A549 (cell line): ENCODE measurements at regions not wholly inside any gene's neighbourhood (a gene's known extent, or its start where the extent isn't known, plus 50 kb on each side); places are given as distances from the start of the nearest gene placed in this dataset.

ENCODE experiments used
- ATAC-seq, 2 experiments: fragments of 200-7000 bp in 1 of 2; fragments of >200 bp in 1 of 2; cut with Nextera tagmentation in 1 of 2; cut with Tn5 transposase in 1 of 2; 3 replicates each; pipeline versions ENCODE4 v1.8.0 to v1.9.1; 2018 to 2020; ENCODE audit warnings: mild to moderate bottlenecking in 1 of 2, moderate library complexity in 1 of 2
- CTCF ChIA-PET: fragments of 300-600 bp; sonication (Branson Sonifier 250); formaldehyde crosslinking; extraction: SDS; loops from one replicate; lab custom pipeline; 2021; ENCODE audit warnings: antibody characterized with exemption, inconsistent platforms; lab: Yijun Ruan, JAX
- POLR2A ChIA-PET: fragments of 350-600 bp; formaldehyde crosslinking; extraction: SDS; loops from one replicate; lab custom pipeline; 2021; ENCODE audit warnings: antibody characterized with exemption, inconsistent platforms; lab: Yijun Ruan, JAX
- DNase-seq, 2 experiments: peaks; one replicate each; pipeline versions ENCODE4 v3.0.0 to v3.0.0-alpha.2; 2011 to 2016; ENCODE audit warnings: low read depth in 1 of 2, low spot score in 1 of 2
- FAIRE-seq: peaks from 2 replicates; lab custom pipeline; 2011; peaks lifted over from hg19 to GRCh38; lab: Jason Lieb, UNC
- H3K27ac ChIP-seq, 2 experiments: fragments of >200 bp; sonication (Bioruptor Twin); formaldehyde crosslinking; 3 replicates each; pipeline ENCODE4 v1.5.1; 2016 to 2017
- H3K4me1 ChIP-seq: fragments of >200 bp; sonication (Bioruptor Twin); formaldehyde crosslinking; 3 replicates; pipeline ENCODE4 v1.6.1; 2016
- H3K4me2 ChIP-seq: fragments of >200 bp; sonication (Bioruptor Twin); formaldehyde crosslinking; 3 replicates; pipeline ENCODE4 v1.6.1; 2016
- H3K4me3 ChIP-seq: fragments of >200 bp; sonication (Bioruptor Twin); formaldehyde crosslinking; 3 replicates; pipeline ENCODE4 v1.5.1; 2016
- H3K9me3 ChIP-seq: fragments of >200 bp; sonication (Bioruptor Twin); formaldehyde crosslinking; 3 replicates; pipeline ENCODE4 v1.6.1; 2016
- CBX2 ChIP-seq: fragments of 200-600 bp; sonication (generic); IDR thresholded peaks from 2 replicates; pipeline ENCODE4 v1.6.1; 2016; ENCODE audit warnings: low read depth, mild to moderate bottlenecking, borderline replicate concordance
- CBX8 ChIP-seq: fragments of 200-600 bp; sonication (generic); IDR thresholded peaks from 2 replicates; pipeline ENCODE4 v1.6.1; 2016
- EHF ChIP-seq: fragments of 250-450 bp; sonication (Bioruptor Pico); IDR thresholded peaks from 2 replicates; pipeline ENCODE4 v1.5.0; 2020; ENCODE audit warnings: mild to moderate bottlenecking
- EHMT2 ChIP-seq: fragments of 200-600 bp; sonication (generic); IDR thresholded peaks from 2 replicates; pipeline ENCODE4 v1.6.1; 2016; ENCODE audit warnings: antibody characterized with exemption, low read depth, mild to moderate bottlenecking, moderate library complexity
- FOSB ChIP-seq: fragments of 250-450 bp; sonication (Bioruptor Pico); IDR thresholded peaks from 2 replicates; pipeline ENCODE4 v1.5.0; 2020; ENCODE audit warnings: mild to moderate bottlenecking, moderate library complexity
- FOSL2 ChIP-seq, 2 experiments: fragments of 450-650 bp in 1 of 2; fragments of >200 bp in 1 of 2; sonication (Bioruptor Twin) in 1 of 2; formaldehyde crosslinking; IDR thresholded peaks; 2 replicates each; pipeline versions ENCODE4 v1.5.0 to v1.6.1; 2016 to 2020; ENCODE audit warnings: mild to moderate bottlenecking in 1 of 2, moderate library complexity in 1 of 2
- HDAC2 ChIP-seq: fragments of 200-600 bp; sonication (generic); IDR thresholded peaks from 2 replicates; pipeline ENCODE4 v1.6.1; 2016
- JUN ChIP-seq, 2 experiments: fragments of >200 bp; sonication (Bioruptor Twin); formaldehyde crosslinking; IDR thresholded peaks; 2 replicates in 1 of 2; 3 replicates in 1 of 2; pipeline ENCODE4 v1.6.1; 2016 to 2017
- JUNB ChIP-seq: fragments of >200 bp; sonication (Bioruptor Twin); formaldehyde crosslinking; IDR thresholded peaks from 2 replicates; pipeline ENCODE4 v1.6.1; 2016
- KDM5A ChIP-seq: fragments of 200-600 bp; sonication (generic); IDR thresholded peaks from 2 replicates; pipeline ENCODE4 v1.6.1; 2016; ENCODE audit warnings: antibody characterized with exemption, mild to moderate bottlenecking
- MAFK ChIP-seq: fragments of 450-650 bp; IDR thresholded peaks from 2 replicates; pipeline ENCODE4 v1.6.1; 2014; ENCODE audit not compliant: partially characterized antibody
- MAZ ChIP-seq: fragments of 150-350 bp; IDR thresholded peaks from 2 replicates; pipeline ENCODE4 v1.6.1; 2014; ENCODE audit warnings: antibody characterized with exemption, low read depth, low read length, borderline replicate concordance
- MYC ChIP-seq: IDR thresholded peaks from 2 replicates; pipeline ENCODE4 v1.6.1; 2012; ENCODE audit warnings: mild to moderate bottlenecking, inconsistent platforms, low read length, improper control_type of control experiment, borderline replicate concordance
- NPAS2 ChIP-seq: fragments of 250-450 bp; sonication (Bioruptor Pico); IDR thresholded peaks from 2 replicates; pipeline ENCODE4 v1.8.0; 2022; ENCODE audit warnings: mild to moderate bottlenecking, moderate library complexity, borderline replicate concordance
- NR3C1 ChIP-seq: fragments of >200 bp; sonication (Bioruptor Twin); formaldehyde crosslinking; IDR thresholded peaks from 3 replicates; pipeline ENCODE4 v1.6.1; 2017
- RARB ChIP-seq: fragments of 250-450 bp; sonication (Bioruptor Pico); IDR thresholded peaks from 2 replicates; pipeline ENCODE4 v1.8.0; 2021; ENCODE audit warnings: mild to moderate bottlenecking, moderate library complexity
- RFX5 ChIP-seq: fragments of 450-650 bp; IDR thresholded peaks from 2 replicates; pipeline ENCODE4 v1.7.1; 2014; ENCODE audit warnings: antibody characterized with exemption, mild to moderate bottlenecking, moderate library complexity
- RNF2 ChIP-seq: fragments of 200-600 bp; sonication (generic); IDR thresholded peaks from 2 replicates; pipeline ENCODE4 v1.6.1; 2016; ENCODE audit warnings: low read depth, mild to moderate bottlenecking, antibody characterized with exemption, moderate library complexity, borderline replicate concordance
- TFCP2L1 ChIP-seq: fragments of 250-450 bp; sonication (Bioruptor Pico); IDR thresholded peaks from 2 replicates; pipeline ENCODE4 v1.5.0; 2021; ENCODE audit warnings: mild to moderate bottlenecking
- TP53 ChIP-seq: fragments of 250-450 bp; sonication (Bioruptor Pico); IDR thresholded peaks from 2 replicates; pipeline ENCODE4 v1.5.0; 2021; ENCODE audit warnings: mild to moderate bottlenecking, moderate library complexity
- ZC3H11A ChIP-seq: fragments of 450-650 bp; IDR thresholded peaks from 2 replicates; pipeline ENCODE4 v1.6.1; 2014; ENCODE audit warnings: antibody characterized with exemption, mild to moderate bottlenecking
- ZFP36 ChIP-seq: fragments of 450-650 bp; IDR thresholded peaks from 2 replicates; pipeline ENCODE4 v1.6.1; 2014; ENCODE audit warnings: borderline replicate concordance; ENCODE audit not compliant: partially characterized antibody
- ZNF302 ChIP-seq: fragments of 250-450 bp; sonication (Bioruptor Pico); IDR thresholded peaks from 2 replicates; pipeline ENCODE4 v1.9.0; 2021; ENCODE audit warnings: inconsistent platforms, mild to moderate bottlenecking, moderate library complexity
- ZSCAN20 ChIP-seq: fragments of 250-450 bp; sonication (Bioruptor Pico); IDR thresholded peaks from 2 replicates; pipeline ENCODE4 v1.8.0; 2022; ENCODE audit warnings: mild to moderate bottlenecking, moderate library complexity
- WGBS: methylation state at CpG from one replicate; pipeline ENCODE4 v1.1.6; 2017; ENCODE audit errors: missing lambda C conversion rate; 5-methylcytosine and 5-hydroxymethylcytosine counted together
- TF ChIP-seq, protein P1 (sequence below): IDR thresholded peaks from 2 replicates; pipeline ENCODE4 v1.6.1; 2012; ENCODE audit warnings: low read depth, borderline replicate concordance
- TF ChIP-seq, protein P2 (sequence below): fragments of 450-650 bp; IDR thresholded peaks from 2 replicates; pipeline ENCODE4 v1.6.1; 2014; ENCODE audit warnings: antibody characterized with exemption
- TF ChIP-seq, protein P3 (sequence below): fragments of >200 bp; sonication (Bioruptor Twin); formaldehyde crosslinking; IDR thresholded peaks from 3 replicates; pipeline ENCODE4 v1.6.1; 2016
- TF ChIP-seq, protein P4 (sequence below): fragments of >200 bp; sonication (Bioruptor Twin); formaldehyde crosslinking; IDR thresholded peaks from 2 replicates; pipeline ENCODE4 v1.6.1; 2016
- TF ChIP-seq, protein P5 (sequence below): IDR thresholded peaks from 2 replicates; pipeline ENCODE4 v1.6.1; 2012

DNA sequence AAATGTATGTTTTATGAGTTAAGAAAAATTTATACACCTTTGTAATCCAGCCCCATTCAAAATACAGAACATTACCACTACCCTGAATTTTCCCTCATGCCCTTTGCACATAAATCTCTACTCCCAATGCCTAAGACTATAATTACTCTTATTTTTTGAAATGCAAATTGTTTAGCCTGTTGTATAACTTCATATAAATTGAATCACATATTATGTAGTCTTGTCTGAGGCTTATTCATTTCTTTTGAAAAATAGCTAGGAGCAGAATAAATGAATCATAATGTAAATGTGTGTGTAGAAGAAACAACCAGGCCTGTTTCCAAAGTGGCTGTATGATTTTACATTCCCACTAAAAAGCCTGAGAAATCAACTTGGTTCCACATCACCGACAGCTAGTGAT, 319.8 kb downstream of the DCAF12L2 start (continued):
- TF ChIP-seq FOSL2 (IDR thresholded peaks at IDR 0.05), result no peak
- TF ChIP-seq FOSL2 (CRISPR knock-in tag; IDR thresholded peaks at IDR 0.05), result no peak
- TF ChIP-seq NR3C1, result no peak
- TF ChIP-seq FOSB (CRISPR knock-in tag), result no peak

DNA sequence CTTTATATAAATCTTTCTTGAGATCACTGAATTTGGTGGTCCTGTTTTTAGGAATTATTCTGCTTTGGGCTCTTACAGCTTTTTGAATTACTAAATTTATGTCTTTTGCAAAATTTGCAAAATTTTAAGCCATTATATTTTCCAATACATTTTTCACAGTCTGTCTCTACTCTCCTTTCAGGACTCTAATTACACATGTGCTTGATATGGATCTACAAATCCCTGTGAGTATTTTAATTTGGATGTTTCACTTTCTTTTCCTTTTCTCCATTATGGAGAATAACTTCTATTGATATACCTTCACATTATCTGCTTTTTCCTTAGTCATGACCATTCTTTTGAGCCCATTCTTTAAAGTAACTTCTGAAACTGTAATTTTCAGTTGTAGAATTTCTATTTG, 315.4 kb downstream of the DCAF12L2 start:
- DNase-seq (no peak), FAIRE-seq (no peak)
- H3K4me1 ChIP-seq, result no peaks in the 10 kb centered on the region
- no peak for TF ChIP-seq NPAS2 (CRISPR knock-in tag)
- no peak for TF ChIP-seq RARB (CRISPR knock-in tag)
- TF ChIP-seq MAZ, result no peak
- no peak for TF ChIP-seq CBX8
- no peak for TF ChIP-seq RNF2
- no peak for TF ChIP-seq CBX2
- no peak for TF ChIP-seq ZC3H11A
- TF ChIP-seq TP53, result no peak
- no peak for TF ChIP-seq MYC
- TF ChIP-seq ZNF302, result no peak
- TF ChIP-seq, protein P1, sequence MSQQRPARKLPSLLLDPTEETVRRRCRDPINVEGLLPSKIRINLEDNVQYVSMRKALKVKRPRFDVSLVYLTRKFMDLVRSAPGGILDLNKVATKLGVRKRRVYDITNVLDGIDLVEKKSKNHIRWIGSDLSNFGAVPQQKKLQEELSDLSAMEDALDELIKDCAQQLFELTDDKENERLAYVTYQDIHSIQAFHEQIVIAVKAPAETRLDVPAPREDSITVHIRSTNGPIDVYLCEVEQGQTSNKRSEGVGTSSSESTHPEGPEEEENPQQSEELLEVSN, result no peak
- no peak for TF ChIP-seq HDAC2
- TF ChIP-seq EHMT2, result no peak
- no peak for TF ChIP-seq FOSB (CRISPR knock-in tag)
- no peak for TF ChIP-seq RFX5
- TF ChIP-seq, all 56 proteins: peak for 0
- ATAC-seq, result no peak
- ChIA-PET POLR2A (no interaction called here), CTCF (no interaction called here)
- Histone ChIP-seq H3K4me2 (no peak overlapping the region), H3K9me3 (no peaks in the 10 kb centered on the region), H3K27ac (no peak overlapping the region), H3K4me3 (no peak overlapping the region)

DNA sequence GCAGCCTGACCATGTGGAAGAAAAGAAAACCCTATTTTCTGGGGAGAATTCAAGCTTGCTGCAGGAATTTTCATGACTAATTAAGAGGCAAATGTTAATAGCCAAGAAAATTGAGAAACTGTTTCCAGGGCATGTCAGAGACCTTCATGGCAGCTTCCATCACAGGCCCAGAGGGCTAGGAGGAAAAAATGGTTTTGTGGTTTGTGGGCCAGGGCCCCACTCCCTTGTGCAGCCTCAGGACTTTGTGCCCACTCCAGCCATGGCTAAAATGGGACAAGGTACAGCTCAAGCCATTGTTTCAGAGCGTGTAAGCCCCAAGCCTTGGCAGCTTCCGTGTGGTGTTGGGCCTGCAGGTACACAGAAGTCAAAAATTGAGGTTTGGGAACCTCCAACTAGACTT, 282.9 kb downstream of the DCAF12L2 start:
- DNase-seq (no peak), ATAC-seq (no peak), FAIRE-seq (no peak)
- H3K9me3 ChIP-seq, result no peaks in the 10 kb centered on the region
- no peak overlapping the region for H3K27ac ChIP-seq
- CTCF ChIA-PET, result no interaction called here
- H3K4me1 ChIP-seq, result no peaks in the 10 kb centered on the region
- POLR2A ChIA-PET, result no interaction called here
- no peak for TF ChIP-seq JUN (IDR thresholded peaks at IDR 0.05)
- TF ChIP-seq ZFP36, result peak; percentile 75
- TF ChIP-seq MAFK, result no peak
- 0% methylated on average over 2 of the region's 2 CpGs for WGBS
- no peak overlapping the region for H3K4me3 ChIP-seq
- no peak overlapping the region for H3K4me2 ChIP-seq

DNA sequence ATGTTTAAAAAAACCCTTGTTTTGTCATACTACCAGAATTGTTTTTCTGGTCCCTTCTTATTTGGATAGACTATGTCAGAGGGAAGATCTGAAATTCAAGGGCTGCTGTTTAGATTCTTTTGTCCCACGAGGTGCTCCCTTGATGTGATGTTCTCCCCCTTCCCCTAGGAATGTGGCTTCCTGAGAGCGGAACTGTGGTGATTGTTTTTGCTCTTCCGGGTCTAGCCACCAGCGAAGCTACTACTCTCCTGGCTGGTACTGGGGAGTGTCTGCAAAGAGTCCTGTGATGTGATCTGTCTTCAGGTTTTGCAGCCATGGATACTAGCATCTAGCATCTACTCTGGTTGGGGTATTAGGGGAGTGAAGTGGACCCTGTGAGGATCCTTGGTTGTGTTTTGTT, 271.1 kb downstream of the DCAF12L2 start:
- no peak for ATAC-seq
- POLR2A ChIA-PET, result no interaction called here
- no peak for FAIRE-seq

More for the DNA sequence above, 271.1 kb downstream of the DCAF12L2 start:
- no peak for TF ChIP-seq KDM5A
- no peak for TF ChIP-seq EHF (CRISPR knock-in tag)
- TF ChIP-seq, protein P2, sequence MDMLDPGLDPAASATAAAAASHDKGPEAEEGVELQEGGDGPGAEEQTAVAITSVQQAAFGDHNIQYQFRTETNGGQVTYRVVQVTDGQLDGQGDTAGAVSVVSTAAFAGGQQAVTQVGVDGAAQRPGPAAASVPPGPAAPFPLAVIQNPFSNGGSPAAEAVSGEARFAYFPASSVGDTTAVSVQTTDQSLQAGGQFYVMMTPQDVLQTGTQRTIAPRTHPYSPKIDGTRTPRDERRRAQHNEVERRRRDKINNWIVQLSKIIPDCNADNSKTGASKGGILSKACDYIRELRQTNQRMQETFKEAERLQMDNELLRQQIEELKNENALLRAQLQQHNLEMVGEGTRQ, result no peak
- TF ChIP-seq, protein P3, sequence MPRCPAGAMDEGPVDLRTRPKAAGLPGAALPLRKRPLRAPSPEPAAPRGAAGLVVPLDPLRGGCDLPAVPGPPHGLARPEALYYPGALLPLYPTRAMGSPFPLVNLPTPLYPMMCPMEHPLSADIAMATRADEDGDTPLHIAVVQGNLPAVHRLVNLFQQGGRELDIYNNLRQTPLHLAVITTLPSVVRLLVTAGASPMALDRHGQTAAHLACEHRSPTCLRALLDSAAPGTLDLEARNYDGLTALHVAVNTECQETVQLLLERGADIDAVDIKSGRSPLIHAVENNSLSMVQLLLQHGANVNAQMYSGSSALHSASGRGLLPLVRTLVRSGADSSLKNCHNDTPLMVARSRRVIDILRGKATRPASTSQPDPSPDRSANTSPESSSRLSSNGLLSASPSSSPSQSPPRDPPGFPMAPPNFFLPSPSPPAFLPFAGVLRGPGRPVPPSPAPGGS, result no peak
- no peak for TF ChIP-seq HDAC2
- no peak for TF ChIP-seq ZSCAN20 (CRISPR knock-in tag)
- TF ChIP-seq, protein P1, result no peak
- no peak for TF ChIP-seq JUNB
- TF ChIP-seq, protein P4, sequence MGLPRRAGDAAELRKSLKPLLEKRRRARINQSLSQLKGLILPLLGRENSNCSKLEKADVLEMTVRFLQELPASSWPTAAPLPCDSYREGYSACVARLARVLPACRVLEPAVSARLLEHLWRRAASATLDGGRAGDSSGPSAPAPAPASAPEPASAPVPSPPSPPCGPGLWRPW, result no peak
- no peak for TF ChIP-seq TFCP2L1 (CRISPR knock-in tag)
- TF ChIP-seq, protein P5, sequence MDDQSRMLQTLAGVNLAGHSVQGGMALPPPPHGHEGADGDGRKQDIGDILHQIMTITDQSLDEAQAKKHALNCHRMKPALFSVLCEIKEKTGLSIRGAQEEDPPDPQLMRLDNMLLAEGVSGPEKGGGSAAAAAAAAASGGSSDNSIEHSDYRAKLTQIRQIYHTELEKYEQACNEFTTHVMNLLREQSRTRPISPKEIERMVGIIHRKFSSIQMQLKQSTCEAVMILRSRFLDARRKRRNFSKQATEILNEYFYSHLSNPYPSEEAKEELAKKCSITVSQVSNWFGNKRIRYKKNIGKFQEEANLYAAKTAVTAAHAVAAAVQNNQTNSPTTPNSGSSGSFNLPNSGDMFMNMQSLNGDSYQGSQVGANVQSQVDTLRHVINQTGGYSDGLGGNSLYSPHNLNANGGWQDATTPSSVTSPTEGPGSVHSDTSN, result no peak
- no peak for TF ChIP-seq ZNF302
- TF ChIP-seq, all 56 proteins: peak for 0
- H3K4me3 ChIP-seq, result no peak overlapping the region
- no peak overlapping the region for H3K4me2 ChIP-seq
- WGBS, result 25% methylated on average over 2 of the region's 4 CpGs
- CTCF ChIA-PET, result no interaction called here
- no peaks in the 10 kb centered on the region for H3K4me1 ChIP-seq
- no peak overlapping the region for H3K27ac ChIP-seq
- H3K9me3 ChIP-seq, result no peaks in the 10 kb centered on the region
- no peak for DNase-seq
